HG03095 (cell line): ENCODE measurements at regions not wholly inside any gene's neighbourhood (a gene's known extent, or its start where the extent isn't known, plus 50 kb on each side); places are given as distances from the start of the nearest gene placed in this dataset.

Experiments used
- ATAC-seq: cut with Tn5 transposase; IDR thresholded peaks from one replicate; pipeline ENCODE4 v1.9.1; 2021; ENCODE audit warnings: moderate library complexity; ENCODE audit not compliant: unreplicated experiment

GRCh38 chr4:145348291-145348690 lies 133.4 kb upstream of the SMAD1 start:
- ATAC-seq = no peak

GRCh38 chr4:145347684-145348083 lies 134.0 kb upstream of the SMAD1 start:
- no peak for ATAC-seq

- no peak for ATAC-seq
Observed at GRCh38 chr4:145346081-145346480, 135.6 kb upstream of the SMAD1 start.

GRCh38 chr4:145345401-145345800 lies 136.3 kb upstream of the SMAD1 start:
- ATAC-seq = no peak

- ATAC-seq = no peak
Observed at GRCh38 chr4:145341381-145341780, 140.3 kb upstream of the SMAD1 start.

GRCh38 chr4:145340071-145340675 lies 141.5 kb upstream of the SMAD1 start:
- no peak for ATAC-seq

GRCh38 chr4:145339075-145339725 lies 142.5 kb upstream of the SMAD1 start:
- no peak for ATAC-seq

GRCh38 chr4:145338568-145338967 lies 143.1 kb upstream of the SMAD1 start:
- ATAC-seq = no peak

GRCh38 chr4:145337391-145337790 lies 144.3 kb upstream of the SMAD1 start:
- ATAC-seq = no peak

GRCh38 chr4:145333786-145334185 lies 147.9 kb upstream of the SMAD1 start:
- ATAC-seq = no peak

GRCh38 chr4:145326491-145326890 lies 146.1 kb upstream of the OTUD4 start:
- no peak for ATAC-seq

GRCh38 chr4:145324161-145324560 lies 143.8 kb upstream of the OTUD4 start:
- ATAC-seq = no peak

GRCh38 chr4:145320294-145320693 lies 139.9 kb upstream of the OTUD4 start:
- no peak for ATAC-seq

- no peak for ATAC-seq
Observed at GRCh38 chr4:145319751-145320150, 139.4 kb upstream of the OTUD4 start.

- ATAC-seq = no peak
Observed at GRCh38 chr4:145316897-145317574, 136.6 kb upstream of the OTUD4 start.

GRCh38 chr4:145315811-145316225 lies 135.4 kb upstream of the OTUD4 start:
- ATAC-seq = no peak

- no peak for ATAC-seq
Observed at GRCh38 chr4:145308598-145308997, 128.2 kb upstream of the OTUD4 start.

- no peak for ATAC-seq
Observed at GRCh38 chr4:145307763-145308430, 127.5 kb upstream of the OTUD4 start.

GRCh38 chr4:145307120-145307519 lies 126.7 kb upstream of the OTUD4 start:
- no peak for ATAC-seq

GRCh38 chr4:145302725-145303124 lies 122.3 kb upstream of the OTUD4 start:
- no peak for ATAC-seq

GRCh38 chr4:145301386-145302080 lies 121.1 kb upstream of the OTUD4 start:
- no peak for ATAC-seq
